ENCODE measurements at regions not wholly inside any gene's neighbourhood (a gene's known extent, or its start where the extent isn't known, plus 50 kb on each side); places are given as distances from the start of the nearest gene placed in this dataset.
"Not testable (repeated sequence)": the region's sequence is repeated elsewhere in the genome, so short reads cannot be mapped to it uniquely, and the experiment has no call there.

DNA sequence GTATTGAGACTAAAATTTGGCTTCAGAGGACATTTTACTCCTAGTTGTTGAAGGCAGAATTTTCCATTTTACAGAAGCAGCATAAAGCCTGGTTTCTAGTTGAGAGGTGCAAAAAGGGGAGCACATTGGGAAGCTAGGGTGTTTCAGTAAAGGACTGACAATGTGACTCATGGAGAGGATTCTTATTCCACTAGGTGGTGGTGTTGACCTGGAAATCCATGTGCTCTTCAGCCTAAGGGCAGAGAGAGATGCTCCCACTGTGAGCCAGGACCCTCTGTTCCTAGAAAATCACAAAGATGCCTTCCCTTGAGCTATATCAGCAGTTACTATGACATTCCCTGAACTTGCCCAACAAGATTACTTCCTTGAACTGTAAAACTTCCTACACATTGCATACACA is 687.8 kb downstream of the IPMK start:
- H3K36me3 ChIP-seq (ENCODE audit: insufficient read depth, low read length), result no peaks in the 10 kb centered on the region
- ChIA-PET CTCF (no interaction called here), POLR2A (no interaction called here)
- Mint-ChIP-seq H3K27me3 (no peaks in the 10 kb centered on the region), H3K4me1 (ENCODE audit: low read depth) (no peaks in the 10 kb centered on the region), H3K4me3 (no peak overlapping the region), H3K9me3 (no peaks in the 10 kb centered on the region), H3K36me3 (ENCODE audit: low read depth) (no peaks in the 10 kb centered on the region), H3K27ac (no peak overlapping the region)
- no peak overlapping the region for H3K4me3 ChIP-seq (ENCODE audit: low read length)
- ATAC-seq (ENCODE audit: poor library complexity) (no peak), DNase-seq (no peak)
- H3K27ac ChIP-seq (ENCODE audit: low read depth in 1 of 2, low read length in 2 of 2), result no peak overlapping the region
- no peaks in the 10 kb centered on the region for H3K27me3 ChIP-seq (ENCODE audit: control insufficient read depth in 1 of 2, insufficient read depth in 2 of 2, low read length in 2 of 2)
- peaks cover 0 to 8% of the 10 kb centered on the region in 2 experiments for H3K9me3 ChIP-seq (ENCODE audit: control insufficient read depth in 1 of 2, insufficient read depth in 1 of 2, low read length in 2 of 2)
- TF ChIP-seq, protein P1, sequence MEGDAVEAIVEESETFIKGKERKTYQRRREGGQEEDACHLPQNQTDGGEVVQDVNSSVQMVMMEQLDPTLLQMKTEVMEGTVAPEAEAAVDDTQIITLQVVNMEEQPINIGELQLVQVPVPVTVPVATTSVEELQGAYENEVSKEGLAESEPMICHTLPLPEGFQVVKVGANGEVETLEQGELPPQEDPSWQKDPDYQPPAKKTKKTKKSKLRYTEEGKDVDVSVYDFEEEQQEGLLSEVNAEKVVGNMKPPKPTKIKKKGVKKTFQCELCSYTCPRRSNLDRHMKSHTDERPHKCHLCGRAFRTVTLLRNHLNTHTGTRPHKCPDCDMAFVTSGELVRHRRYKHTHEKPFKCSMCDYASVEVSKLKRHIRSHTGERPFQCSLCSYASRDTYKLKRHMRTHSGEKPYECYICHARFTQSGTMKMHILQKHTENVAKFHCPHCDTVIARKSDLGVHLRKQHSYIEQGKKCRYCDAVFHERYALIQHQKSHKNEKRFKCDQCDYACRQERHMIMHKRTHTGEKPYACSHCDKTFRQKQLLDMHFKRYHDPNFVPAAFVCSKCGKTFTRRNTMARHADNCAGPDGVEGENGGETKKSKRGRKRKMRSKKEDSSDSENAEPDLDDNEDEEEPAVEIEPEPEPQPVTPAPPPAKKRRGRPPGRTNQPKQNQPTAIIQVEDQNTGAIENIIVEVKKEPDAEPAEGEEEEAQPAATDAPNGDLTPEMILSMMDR (IDR thresholded peaks at IDR 0.05), result no peak
- no peaks in the 10 kb centered on the region for H3K4me1 ChIP-seq (ENCODE audit: insufficient read depth, low read length)
- intact Hi-C loops (cut with DNase I, micrococcal nuclease), result no loop called here

DNA sequence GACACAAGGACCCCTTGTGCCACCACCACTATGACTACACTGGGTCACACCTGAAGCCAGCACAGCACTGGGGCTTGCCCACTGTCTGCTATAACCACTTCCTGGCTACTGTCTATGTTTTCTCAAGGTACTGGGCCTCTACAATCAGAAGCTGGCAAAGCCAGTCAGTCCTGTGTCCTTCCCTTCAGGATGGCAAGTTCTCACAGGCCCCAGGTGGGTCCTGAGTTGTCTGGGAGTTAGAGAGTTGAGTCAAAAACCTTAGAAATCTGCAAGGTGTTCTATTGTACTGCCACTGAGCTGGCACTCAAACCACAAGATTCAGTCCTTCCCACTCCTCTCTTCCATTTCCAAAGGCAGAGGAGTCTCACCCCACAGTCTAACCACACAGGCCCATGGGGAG is 705.5 kb downstream of the IPMK start:
- CTCF ChIA-PET, result no interaction called here
- H3K4me1 ChIP-seq (ENCODE audit: insufficient read depth, low read length), result no peaks in the 10 kb centered on the region
- H3K27me3 ChIP-seq (ENCODE audit: control insufficient read depth in 1 of 2, insufficient read depth in 2 of 2, low read length in 2 of 2), result no peaks in the 10 kb centered on the region
- Mint-ChIP-seq H3K4me1 (ENCODE audit: low read depth) (no peaks in the 10 kb centered on the region), H3K4me3 (no peak overlapping the region), H3K36me3 (ENCODE audit: low read depth) (no peaks in the 10 kb centered on the region), H3K27ac (no peak overlapping the region), H3K9me3 (peaks cover 2% of the 10 kb centered on the region), H3K27me3 (no peaks in the 10 kb centered on the region)
- intact Hi-C loops (cut with DNase I, micrococcal nuclease), result no loop called here
- no peak for ATAC-seq (ENCODE audit: poor library complexity)
- H3K27ac ChIP-seq (ENCODE audit: low read depth in 1 of 2, low read length in 2 of 2), result no peak overlapping the region
- H3K36me3 ChIP-seq (ENCODE audit: insufficient read depth, low read length), result no peaks in the 10 kb centered on the region
- no peak for DNase-seq
- H3K4me3 ChIP-seq (ENCODE audit: low read length), result no peak overlapping the region
- TF ChIP-seq, protein P1 (IDR thresholded peaks at IDR 0.05), result no peak
- H3K9me3 ChIP-seq (ENCODE audit: control insufficient read depth in 1 of 2, insufficient read depth in 1 of 2, low read length in 2 of 2), result no peaks in the 10 kb centered on the region
- POLR2A ChIA-PET, result no interaction called here

GRCh38 chr10:57551774-57552173 is 715.9 kb downstream of the IPMK start:
- H3K4me3 ChIP-seq (ENCODE audit: low read length); H3K36me3 ChIP-seq (ENCODE audit: insufficient read depth, low read length); H3K27me3 Mint-ChIP-seq; H3K4me1 Mint-ChIP-seq (ENCODE audit: low read depth); H3K27me3 ChIP-seq (ENCODE audit: control insufficient read depth in 1 of 2, insufficient read depth in 2 of 2, low read length in 2 of 2); CTCF ChIA-PET; intact Hi-C loops (cut with DNase I, micrococcal nuclease); H3K9me3 ChIP-seq (ENCODE audit: control insufficient read depth in 1 of 2, insufficient read depth in 1 of 2, low read length in 2 of 2); H3K27ac ChIP-seq (ENCODE audit: low read depth in 1 of 2, low read length in 2 of 2); ATAC-seq (ENCODE audit: poor library complexity); H3K4me1 ChIP-seq (ENCODE audit: insufficient read depth, low read length); POLR2A ChIA-PET; DNase-seq; H3K4me3 Mint-ChIP-seq; H3K27ac Mint-ChIP-seq; H3K36me3 Mint-ChIP-seq (ENCODE audit: low read depth): not testable (repeated sequence)
- peaks cover 11% of the 10 kb centered on the region for H3K9me3 Mint-ChIP-seq

DNA sequence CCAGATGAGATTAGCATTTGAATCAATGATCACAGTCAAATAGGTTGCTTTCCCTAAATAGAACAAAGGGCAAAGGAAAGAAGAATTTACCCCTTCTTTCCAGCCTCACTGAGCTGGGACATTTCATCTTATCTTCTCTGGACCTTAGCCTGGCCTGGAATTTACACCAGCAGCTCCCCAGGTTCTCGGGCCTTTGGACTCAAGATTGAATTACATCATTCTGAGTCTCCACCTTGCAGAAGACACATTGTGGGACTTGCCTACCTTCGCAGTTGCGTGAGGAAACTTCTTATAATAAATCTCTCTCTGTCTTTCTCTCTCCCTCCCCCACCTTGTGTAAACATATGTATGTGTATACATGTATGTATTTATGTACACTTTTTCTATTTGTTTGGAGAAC is 732.4 kb downstream of the IPMK start:
- H3K27ac Mint-ChIP-seq, result no peak overlapping the region
- H3K4me1 Mint-ChIP-seq (ENCODE audit: low read depth), result no peaks in the 10 kb centered on the region
- CTCF ChIA-PET, result no interaction called here
- H3K27me3 Mint-ChIP-seq, result no peaks in the 10 kb centered on the region
- Histone ChIP-seq H3K4me3 (ENCODE audit: low read length) (no peak overlapping the region), H3K36me3 (ENCODE audit: insufficient read depth, low read length) (no peaks in the 10 kb centered on the region), H3K9me3 (ENCODE audit: control insufficient read depth in 1 of 2, insufficient read depth in 1 of 2, low read length in 2 of 2) (peaks cover 0 to 5% of the 10 kb centered on the region in 2 experiments), H3K27ac (ENCODE audit: low read depth in 1 of 2, low read length in 2 of 2) (no peak overlapping the region), H3K27me3 (ENCODE audit: control insufficient read depth in 1 of 2, insufficient read depth in 2 of 2, low read length in 2 of 2) (no peaks in the 10 kb centered on the region), H3K4me1 (ENCODE audit: insufficient read depth, low read length) (no peaks in the 10 kb centered on the region)
- DNase-seq, result no peak
- POLR2A ChIA-PET, result no interaction called here
- no peaks in the 10 kb centered on the region for H3K36me3 Mint-ChIP-seq (ENCODE audit: low read depth)
- peaks cover 7% of the 10 kb centered on the region for H3K9me3 Mint-ChIP-seq
- intact Hi-C loops (cut with DNase I, micrococcal nuclease), result no loop called here
- TF ChIP-seq, protein P1 (IDR thresholded peaks at IDR 0.05), result no peak
- no peak for ATAC-seq (ENCODE audit: poor library complexity)
- H3K4me3 Mint-ChIP-seq, result no peak overlapping the region

Data from CD4-positive, alpha-beta T cell (primary cell).